Skin epidermis (tissue), 12 donors: ENCODE measurements at regions not wholly inside any gene's neighbourhood (a gene's known extent, or its start where the extent isn't known, plus 50 kb on each side); places are given as distances from the start of the nearest gene placed in this dataset.
"Not testable (repeated sequence)": the region's sequence is repeated elsewhere in the genome, so short reads cannot be mapped to it uniquely, and the experiment has no call there.

Experiments
- H3K27ac ChIP-seq, 21 experiments: fragments of 200-600 bp; sonication (generic) in 11 of 21; one replicate each; pipeline ENCODE4 v1.5.0; 2020; ENCODE audit warnings: mild to moderate bottlenecking in 3 of 21, inconsistent platforms in 2 of 21, moderate library complexity in 2 of 21
- H3K4me3 ChIP-seq, 7 experiments: fragments of 200-600 bp; sonication (generic) in 2 of 7; one replicate each; pipeline ENCODE4 v1.5.0; 2020; ENCODE audit warnings: inconsistent platforms in 2 of 7, mild to moderate bottlenecking in 2 of 7, moderate library complexity in 1 of 7

- Histone ChIP-seq H3K4me3 (no peak overlapping the region), H3K27ac (no peak overlapping the region)
Observed at GRCh38 chr3:101989578-101990200, 140.4 kb downstream of the NFKBIZ start.

GRCh38 chr3:101992863-101993262 lies 143.5 kb downstream of the NFKBIZ start:
- Histone ChIP-seq H3K27ac (peak overlapping the region in 1 of 21 experiments; percentile 69), H3K4me3 (no peak overlapping the region)

GRCh38 chr3:101994386-101994785 lies 145.1 kb downstream of the NFKBIZ start:
- H3K27ac ChIP-seq = peak overlapping the region in 10 of 21 experiments; percentile 1 to 69 (median 45)
- no peak overlapping the region for H3K4me3 ChIP-seq

GRCh38 chr3:101995371-101996046 lies 146.2 kb downstream of the NFKBIZ start:
- Histone ChIP-seq H3K4me3 (no peak overlapping the region), H3K27ac (peak overlapping the region in 1 of 21 experiments; percentile 10)

GRCh38 chr3:101996832-101997231 lies 147.5 kb downstream of the NFKBIZ start:
- Histone ChIP-seq H3K4me3 (no peak overlapping the region), H3K27ac (no peak overlapping the region)

GRCh38 chr3:101998256-101998926 lies 149.1 kb downstream of the NFKBIZ start:
- Histone ChIP-seq H3K4me3 (no peak overlapping the region), H3K27ac (peak overlapping the region in 4 of 21 experiments; percentile 2 to 52 (median 27))

GRCh38 chr3:101999177-101999779 lies 150.0 kb downstream of the NFKBIZ start:
- Histone ChIP-seq H3K27ac (peak overlapping the region in 8 of 21 experiments; percentile 2 to 52 (median 20)), H3K4me3 (no peak overlapping the region)

- Histone ChIP-seq H3K27ac (peak overlapping the region in 3 of 21 experiments; percentile 34 to 56 (median 36)), H3K4me3 (no peak overlapping the region)
Observed at GRCh38 chr3:102000620-102001209, 151.4 kb downstream of the NFKBIZ start.

- Histone ChIP-seq H3K4me3 (no peak overlapping the region), H3K27ac (no peak overlapping the region)
Observed at GRCh38 chr3:102002056-102002455, 152.7 kb downstream of the NFKBIZ start.

- Histone ChIP-seq H3K4me3 (no peak overlapping the region), H3K27ac (no peak overlapping the region)
Observed at GRCh38 chr3:102004561-102004960, 155.2 kb downstream of the NFKBIZ start.

GRCh38 chr3:102005551-102005950 lies 156.2 kb downstream of the NFKBIZ start:
- no peak overlapping the region for H3K4me3 ChIP-seq
- H3K27ac ChIP-seq = peak overlapping the region in 1 of 21 experiments; percentile 24

GRCh38 chr3:102006812-102007485 lies 157.6 kb downstream of the NFKBIZ start:
- H3K4me3 ChIP-seq = no peak overlapping the region
- H3K27ac ChIP-seq = peak overlapping the region in 1 of 21 experiments; percentile 22

- not testable (repeated sequence) for H3K27ac ChIP-seq, H3K4me3 ChIP-seq
Observed at GRCh38 chr3:102008436-102008835, 159.1 kb downstream of the NFKBIZ start.

GRCh38 chr3:102016417-102016816 lies 167.1 kb downstream of the NFKBIZ start:
- Histone ChIP-seq H3K27ac (no peak overlapping the region), H3K4me3 (no peak overlapping the region)

GRCh38 chr3:102017784-102018183 lies 168.5 kb downstream of the NFKBIZ start:
- Histone ChIP-seq H3K27ac (no peak overlapping the region), H3K4me3 (no peak overlapping the region)

GRCh38 chr3:102018551-102018950 lies 169.2 kb downstream of the NFKBIZ start:
- H3K27ac ChIP-seq = no peak overlapping the region
- H3K4me3 ChIP-seq = no peak overlapping the region

GRCh38 chr3:102020735-102021134 lies 171.4 kb downstream of the NFKBIZ start:
- H3K27ac ChIP-seq = no peak overlapping the region

GRCh38 chr3:102024270-102024904 lies 175.1 kb downstream of the NFKBIZ start:
- no peak overlapping the region for H3K4me3 ChIP-seq
- H3K27ac ChIP-seq = no peak overlapping the region

More at GRCh38 chr3:102020735-102021134, 171.4 kb downstream of the NFKBIZ start:
- no peak overlapping the region for H3K4me3 ChIP-seq
